GM12878 (cell line): ENCODE measurements at regions not wholly inside any gene's neighbourhood (a gene's known extent, or its start where the extent isn't known, plus 50 kb on each side); places are given as distances from the start of the nearest gene placed in this dataset.

Experiments used
- ATAC-seq: fragments of 200-7000 bp; cut with Tn5 transposase; 3 replicates; pipeline ENCODE4 v1.9.1; 2020; ENCODE audit warnings: mild to moderate bottlenecking, moderate library complexity
- BruUV-seq: library from RNA; stranded (reverse); fragments of 400-500 nt; replicated peaks from 2 replicates; lab custom pipeline; 2021; lab: Mats Ljungman, UMichigan
- CTCF ChIA-PET: fragments of 300-600 bp; sonication (Branson Sonifier 250); formaldehyde crosslinking; extraction: SDS; loops from one replicate; lab custom pipeline; 2021; ENCODE audit warnings: inconsistent platforms; lab: Yijun Ruan, JAX
- POLR2A ChIA-PET: fragments of 350-600 bp; formaldehyde crosslinking; extraction: SDS; loops from one replicate; lab custom pipeline; 2021; ENCODE audit warnings: inconsistent platforms; lab: Charles Lee
- RAD21 ChIA-PET: fragments of 300-600 bp; sonication (Branson Sonifier 250); formaldehyde crosslinking; loops from one replicate; lab custom pipeline; 2023; ENCODE audit warnings: antibody characterized with exemption; ENCODE audit not compliant: unreplicated experiment; lab: Charles Lee
- SMC1A ChIA-PET: fragments of 300-600 bp; sonication (Branson Sonifier 250); formaldehyde crosslinking; loops from one replicate; lab custom pipeline; 2023; ENCODE audit not compliant: unreplicated experiment, uncharacterized antibody; lab: Charles Lee
- DNase-seq: peaks from one replicate; pipeline ENCODE4 v3.0.0-alpha.2; 2011; ENCODE audit warnings: low read depth, low spot score
- FAIRE-seq: peaks from 3 replicates; lab custom pipeline; 2011; peaks lifted over from hg19 to GRCh38; lab: Jason Lieb, UNC
- H2AFZ ChIP-seq: 2 replicates; pipeline ENCODE4 v1.6.0; 2011; ENCODE audit warnings: low read depth, low read length, control low read depth; ENCODE audit not compliant: control insufficient read depth
- H3K27ac ChIP-seq: 2 replicates; pipeline ENCODE4 v1.5.1; 2011; ENCODE audit warnings: control low read depth; ENCODE audit not compliant: control insufficient read depth, insufficient read depth
- H3K27me3 ChIP-seq, 2 experiments: replicated peaks in 1 of 2; 2 replicates each; pipeline versions ENCODE4 v1.6.0 to v1.6.1; 2011; ENCODE audit warnings: low read length in 1 of 2; ENCODE audit not compliant: control insufficient read depth in 2 of 2, insufficient read depth in 2 of 2
- H3K36me3 ChIP-seq, 2 experiments: 2 replicates each; pipeline ENCODE4 v1.5.1; 2011; ENCODE audit warnings: low read length in 1 of 2; ENCODE audit not compliant: control insufficient read depth in 2 of 2, insufficient read depth in 2 of 2
- H3K4me1 ChIP-seq: 2 replicates; pipeline ENCODE4 v1.6.1; 2011; ENCODE audit warnings: mild to moderate bottlenecking, low read length, moderate library complexity, mixed read lengths; ENCODE audit not compliant: control insufficient read depth, insufficient read depth
- H3K4me2 ChIP-seq: 2 replicates; pipeline ENCODE4 v1.6.0; 2011; ENCODE audit warnings: control low read depth; ENCODE audit not compliant: control insufficient read depth, insufficient read depth
- H3K4me3 ChIP-seq: fragments of 200-600 bp; sonication (generic); 2 replicates; pipeline ENCODE4 v1.5.1; 2016
- H3K79me2 ChIP-seq: 2 replicates; pipeline ENCODE4 v1.6.0; 2011; ENCODE audit warnings: low read length; ENCODE audit not compliant: control insufficient read depth, insufficient read depth
- H3K9ac ChIP-seq: 2 replicates; pipeline ENCODE4 v1.8.0; 2011; ENCODE audit warnings: low read length, control low read depth, mixed read lengths; ENCODE audit not compliant: control insufficient read depth, insufficient read depth
- H3K9me3 ChIP-seq: replicated peaks from 3 replicates; pipeline ENCODE4 v1.5.1; 2011; ENCODE audit warnings: mild to moderate bottlenecking, low read length; ENCODE audit not compliant: control insufficient read depth, insufficient read depth
- H4K20me1 ChIP-seq: 2 replicates; pipeline ENCODE4 v1.6.0; 2011; ENCODE audit not compliant: control insufficient read depth, insufficient read depth
- CHD2 ChIP-seq: IDR thresholded peaks from 2 replicates; pipeline ENCODE4 v1.6.1; 2011; ENCODE audit warnings: low read depth, low read length, improper control_type of control experiment, borderline replicate concordance
- EED ChIP-seq: sonication (generic); IDR thresholded peaks from 2 replicates; pipeline ENCODE4 v1.6.1; 2016; ENCODE audit warnings: antibody characterized with exemption, low read depth
- HSF1 ChIP-seq: fragments of 150-350 bp; IDR thresholded peaks from 2 replicates; pipeline ENCODE4 v1.6.1; 2014; ENCODE audit warnings: mild to moderate bottlenecking, low read depth, low read length
- MTA2 ChIP-seq: fragments of 450-650 bp; IDR thresholded peaks from 2 replicates; pipeline ENCODE4 v1.6.1; 2016; ENCODE audit warnings: low read depth, mild to moderate bottlenecking, moderate library complexity
- MYB ChIP-seq: fragments of 150-350 bp; IDR thresholded peaks from 2 replicates; pipeline ENCODE4 v1.6.1; 2014; ENCODE audit warnings: mild to moderate bottlenecking, low read depth, low read length, borderline replicate concordance
- NFYB ChIP-seq: IDR thresholded peaks from 2 replicates; pipeline ENCODE4 v1.6.1; 2011; ENCODE audit warnings: low read depth, mild to moderate bottlenecking, low read length, improper control_type of control experiment, moderate library complexity; ENCODE audit not compliant: insufficient read depth
- PAX5 ChIP-seq: IDR thresholded peaks from 2 replicates; pipeline ENCODE4 v1.6.1; 2011; ENCODE audit warnings: low read depth, low read length, borderline replicate concordance
- TBL1XR1 ChIP-seq: IDR thresholded peaks from 2 replicates; pipeline ENCODE4 v1.6.1; 2012; ENCODE audit warnings: low read depth, low read length, improper control_type of control experiment
- WGBS: methylation state at CpG from one replicate; pipeline ENCODE4 v1.1.6; 2016; ENCODE audit warnings: low lambda C conversion rate; ENCODE audit not compliant: insufficient replicate concordance, insufficient coverage; ENCODE audit errors: missing lambda C conversion rate; 5-methylcytosine and 5-hydroxymethylcytosine counted together
- in situ Hi-C: fragments of 300-500 bp; cut with MboI; formaldehyde crosslinking; loops from 9 replicates; pipeline ENCODE4 v1.14.3; 2018; ENCODE audit warnings: mixed read lengths
- intact Hi-C: fragments of 100-400 bp; cut with micrococcal nuclease; formaldehyde crosslinking; loops from one replicate; pipeline ENCODE4 v1.14.2; 2022; ENCODE audit not compliant: unreplicated experiment
- TF ChIP-seq, protein P1 (sequence below): IDR thresholded peaks from 2 replicates; pipeline ENCODE4 v1.6.1; 2012; ENCODE audit warnings: low read depth, low read length, improper control_type of control experiment

DNA sequence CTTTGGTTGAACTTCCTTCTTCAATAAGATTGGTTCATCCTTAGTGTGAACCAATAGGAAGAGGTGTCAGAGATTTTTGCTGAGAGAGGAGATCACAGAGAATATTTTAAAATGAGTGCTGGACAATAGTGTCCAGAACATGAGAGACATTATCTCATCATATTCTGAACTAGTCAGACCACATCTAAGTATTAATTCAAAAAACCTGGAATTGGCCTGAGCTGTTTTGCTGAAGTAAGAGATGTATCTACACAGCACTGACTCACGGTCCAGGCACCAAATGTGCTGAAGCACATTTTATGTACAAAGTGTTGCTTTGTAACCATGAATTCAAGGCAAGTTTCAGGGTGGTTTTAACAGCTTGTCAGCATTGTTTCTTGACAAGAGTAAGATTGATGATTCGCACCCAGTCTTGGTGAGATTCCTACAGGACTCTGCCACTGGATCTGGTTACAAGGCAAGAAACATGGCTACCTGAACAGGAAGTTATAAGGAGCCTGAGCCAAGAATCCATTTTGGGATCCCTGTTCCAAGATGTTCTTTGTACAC lies 178.2 kb upstream of the HEY2 start (continued):
- TF ChIP-seq MTA2: no peak
- TF ChIP-seq TBL1XR1: no peak
- TF ChIP-seq CHD2: no peak
- no peak for TF ChIP-seq MYB
- TF ChIP-seq, protein P1, sequence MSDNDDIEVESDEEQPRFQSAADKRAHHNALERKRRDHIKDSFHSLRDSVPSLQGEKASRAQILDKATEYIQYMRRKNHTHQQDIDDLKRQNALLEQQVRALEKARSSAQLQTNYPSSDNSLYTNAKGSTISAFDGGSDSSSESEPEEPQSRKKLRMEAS: no peak
- TF ChIP-seq NFYB: no peak

GRCh38 chr6:125574604-125575003 lies 174.8 kb upstream of the HEY2 start:
- Histone ChIP-seq H3K4me3 (no peak overlapping the region), H3K9me3 (no peaks in the 10 kb centered on the region), H3K27me3 (peaks cover 0 to 3% of the 10 kb centered on the region in 2 experiments; a peak in 3 of 4 replicates), H2AFZ (no peak overlapping the region), H3K4me1 (no peaks in the 10 kb centered on the region), H4K20me1 (no peaks in the 10 kb centered on the region), H3K79me2 (no peaks in the 10 kb centered on the region), H3K9ac (no peak overlapping the region), H3K27ac (no peak overlapping the region), H3K4me2 (no peak overlapping the region), H3K36me3 (no peaks in the 10 kb centered on the region)
- BruUV-seq: no TSS peak
- no peak for FAIRE-seq
- whole genome bisulfite sequencing: 51% methylated on average over 7 of the region's 7 CpGs
- RAD21 ChIA-PET: no interaction called here
- in situ Hi-C loops (no loop called here), intact Hi-C loops (no loop called here)
- SMC1A ChIA-PET: no interaction called here
- no peak for ATAC-seq
- TF ChIP-seq HSF1 (no peak), PAX5 (no peak), TBL1XR1 (no peak), EED (no peak)
- POLR2A ChIA-PET: no interaction called here
- CTCF ChIA-PET: no interaction called here
- no peak for DNase-seq
